GM12891 (cell line): ENCODE measurements at regions not wholly inside any gene's neighbourhood (a gene's known extent, or its start where the extent isn't known, plus 50 kb on each side); places are given as distances from the start of the nearest gene placed in this dataset.

Experiments used
- DNase-seq: peaks from one replicate; pipeline ENCODE4 v3.0.0; 2011; ENCODE audit warnings: low spot score; ENCODE audit not compliant: insufficient read length
- FAIRE-seq: peaks from 2 replicates; lab custom pipeline; 2011; peaks lifted over from hg19 to GRCh38; lab: Jason Lieb, UNC
- PAX5 ChIP-seq: IDR thresholded peaks from 2 replicates; pipeline ENCODE4 v1.6.1; 2011; ENCODE audit warnings: low read length, moderate library complexity, mild to moderate bottlenecking; ENCODE audit not compliant: insufficient read depth, severe bottlenecking
- POLR2A ChIP-seq: IDR thresholded peaks from 2 replicates; pipeline ENCODE4 v1.6.1; 2011; ENCODE audit warnings: low read depth, low read length, control low read depth
- POLR2AphosphoS5 ChIP-seq: IDR thresholded peaks from 2 replicates; pipeline ENCODE4 v1.6.1; 2011; ENCODE audit warnings: low read depth, low read length, control low read depth
- POU2F2 ChIP-seq: IDR thresholded peaks from 2 replicates; pipeline ENCODE4 v1.6.1; 2011; ENCODE audit warnings: low read depth, mild to moderate bottlenecking, control low read depth, low read length, moderate library complexity
- SPI1 ChIP-seq: IDR thresholded peaks from 2 replicates; pipeline ENCODE4 v1.6.1; 2011; ENCODE audit warnings: low read depth, low read length, control low read depth
- TAF1 ChIP-seq: IDR thresholded peaks from 2 replicates; pipeline ENCODE4 v1.6.1; 2011; ENCODE audit warnings: low read depth, low read length, control low read depth

DNA sequence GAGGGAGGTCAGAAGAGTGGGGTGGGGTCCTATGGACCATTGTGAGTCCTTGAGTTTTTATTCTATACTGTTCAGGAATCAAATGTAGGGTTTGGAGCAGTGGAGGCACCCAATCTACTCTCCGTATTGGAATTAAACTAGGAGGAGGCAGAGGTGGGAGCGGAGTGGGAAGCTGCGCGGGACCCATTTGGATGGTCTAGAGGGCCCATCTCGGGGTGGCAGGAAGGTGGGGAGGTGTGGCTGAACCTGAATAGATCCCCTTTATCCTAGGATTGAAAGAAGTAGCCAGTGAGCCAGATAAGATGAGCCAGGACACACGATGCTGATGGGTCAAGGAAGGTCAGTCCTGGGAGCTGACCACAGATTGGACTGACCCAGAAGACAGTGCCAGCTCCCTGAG lies 325.8 kb downstream of the AJAP1 start:
- TF ChIP-seq PAX5 (no peak), TAF1 (no peak)
- DNase-seq (no peak), FAIRE-seq (no peak)

DNA sequence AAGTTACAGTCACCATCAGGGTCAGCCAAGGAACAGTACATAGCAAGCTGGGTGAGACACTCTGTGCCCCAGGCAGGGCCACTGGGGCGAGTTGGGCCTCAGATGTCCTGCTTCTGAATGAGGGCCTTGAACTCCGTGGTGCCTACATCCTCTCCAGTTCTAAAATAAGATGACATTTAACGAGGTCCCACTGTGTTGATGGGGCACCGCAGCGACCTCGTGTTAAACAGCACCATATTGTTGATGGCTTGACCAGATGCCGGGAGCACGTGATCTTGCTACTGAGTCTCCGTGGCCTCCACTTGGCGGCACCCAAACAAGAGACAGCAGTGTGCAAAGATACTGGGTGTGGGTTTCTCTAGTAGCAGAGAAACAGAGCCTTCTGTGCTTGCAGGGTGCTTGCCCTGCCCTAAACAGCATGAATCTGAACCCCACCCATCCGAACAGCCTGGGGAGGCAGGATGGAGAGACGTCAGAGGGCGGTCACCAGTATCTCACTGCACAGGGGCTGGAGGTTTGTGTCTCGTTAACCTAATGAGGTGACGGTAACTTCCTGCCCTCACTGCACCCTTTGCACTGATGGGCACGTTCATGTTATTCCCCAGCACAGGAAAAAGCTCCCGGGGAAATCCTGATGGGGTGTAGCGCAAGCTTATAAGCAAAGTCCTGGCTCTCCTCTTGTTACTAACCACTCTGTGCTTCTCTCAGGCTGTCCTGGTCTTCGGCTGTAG lies 324.4 kb downstream of the AJAP1 start:
- FAIRE-seq (no peak), DNase-seq (no peak)
- TF ChIP-seq POLR2AphosphoS5 (no peak), POU2F2 (no peak), SPI1 (no peak), PAX5 (no peak), TAF1 (no peak), POLR2A (no peak)

DNA sequence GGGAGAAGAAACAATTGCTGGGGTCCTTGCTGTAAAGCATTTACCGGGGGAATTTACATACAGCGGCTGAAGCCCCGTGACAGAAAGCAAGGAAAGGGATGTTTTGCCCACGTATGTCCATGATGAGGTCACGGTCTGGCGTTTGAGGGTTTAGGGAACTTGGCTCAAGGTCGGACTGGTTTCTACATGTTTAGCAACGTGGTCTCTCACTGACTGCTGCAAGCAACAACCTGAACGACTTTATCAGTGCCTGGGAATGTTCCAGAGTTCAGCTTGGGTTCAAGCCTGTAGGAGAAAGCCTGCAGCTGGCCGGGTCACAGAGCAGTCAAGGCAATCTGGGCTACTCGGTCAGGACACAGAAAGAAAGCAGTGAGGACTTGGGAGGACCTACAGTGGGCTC lies 323.3 kb downstream of the AJAP1 start:
- TF ChIP-seq POU2F2, result no peak
- no peak for TF ChIP-seq TAF1
- TF ChIP-seq POLR2A, result no peak
- no peak for TF ChIP-seq PAX5
- no peak for TF ChIP-seq POLR2AphosphoS5
- TF ChIP-seq SPI1, result no peak
- FAIRE-seq, result no peak
- DNase-seq, result no peak

DNA sequence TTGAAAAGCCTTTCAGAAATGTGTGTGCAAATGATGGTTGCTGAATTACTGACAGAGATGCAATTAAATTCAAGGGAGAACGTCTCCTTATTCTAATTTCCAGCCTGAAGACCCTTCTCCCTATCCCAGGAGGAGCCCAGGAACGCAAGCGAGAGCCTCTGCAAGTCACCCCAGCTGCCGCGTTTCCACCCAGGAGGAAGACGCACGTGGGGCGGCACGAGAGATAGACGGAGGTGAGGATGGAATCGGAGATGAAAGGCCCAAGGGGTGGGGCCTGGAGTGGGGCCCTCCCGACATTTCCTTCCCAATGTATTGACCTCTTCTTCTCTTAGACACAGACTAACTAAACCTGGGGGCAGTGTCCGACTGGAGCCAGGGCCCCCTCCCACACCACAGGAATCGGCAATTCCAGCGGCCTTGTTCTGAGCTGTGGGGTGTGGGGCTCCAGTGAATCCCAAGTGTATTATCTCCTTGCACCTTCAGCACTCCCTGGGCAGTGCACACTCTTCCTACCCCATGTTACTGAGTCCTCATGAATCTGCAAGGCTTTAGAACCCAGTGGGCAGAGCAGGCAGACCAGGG lies 322.5 kb downstream of the AJAP1 start:
- no peak for DNase-seq
- no peak for FAIRE-seq
- TF ChIP-seq POLR2A (no peak), POU2F2 (no peak), POLR2AphosphoS5 (no peak), TAF1 (no peak), PAX5 (no peak), SPI1 (no peak)

DNA sequence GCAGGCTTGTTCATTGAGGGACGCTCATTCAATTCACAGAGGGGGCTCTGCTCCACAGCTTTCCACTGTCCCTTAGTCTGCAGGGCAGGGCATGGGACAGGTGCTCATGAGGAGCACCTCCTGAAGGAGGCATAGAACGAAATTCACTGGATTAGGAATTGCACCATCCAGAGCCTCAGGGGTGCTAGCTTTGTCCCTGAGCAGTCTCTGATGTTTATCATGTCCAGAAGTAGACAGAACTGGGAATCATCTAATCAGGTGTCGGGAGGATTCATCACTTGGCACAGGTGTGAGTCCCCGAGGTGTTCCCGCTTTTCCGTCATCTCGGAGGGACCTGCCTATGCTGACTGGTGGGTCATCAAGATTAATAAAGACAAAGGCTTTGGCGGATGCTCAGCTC lies 321.4 kb downstream of the AJAP1 start:
- TF ChIP-seq POLR2A (no peak), SPI1 (no peak), TAF1 (no peak)
- FAIRE-seq, result no peak
- no peak for DNase-seq

DNA sequence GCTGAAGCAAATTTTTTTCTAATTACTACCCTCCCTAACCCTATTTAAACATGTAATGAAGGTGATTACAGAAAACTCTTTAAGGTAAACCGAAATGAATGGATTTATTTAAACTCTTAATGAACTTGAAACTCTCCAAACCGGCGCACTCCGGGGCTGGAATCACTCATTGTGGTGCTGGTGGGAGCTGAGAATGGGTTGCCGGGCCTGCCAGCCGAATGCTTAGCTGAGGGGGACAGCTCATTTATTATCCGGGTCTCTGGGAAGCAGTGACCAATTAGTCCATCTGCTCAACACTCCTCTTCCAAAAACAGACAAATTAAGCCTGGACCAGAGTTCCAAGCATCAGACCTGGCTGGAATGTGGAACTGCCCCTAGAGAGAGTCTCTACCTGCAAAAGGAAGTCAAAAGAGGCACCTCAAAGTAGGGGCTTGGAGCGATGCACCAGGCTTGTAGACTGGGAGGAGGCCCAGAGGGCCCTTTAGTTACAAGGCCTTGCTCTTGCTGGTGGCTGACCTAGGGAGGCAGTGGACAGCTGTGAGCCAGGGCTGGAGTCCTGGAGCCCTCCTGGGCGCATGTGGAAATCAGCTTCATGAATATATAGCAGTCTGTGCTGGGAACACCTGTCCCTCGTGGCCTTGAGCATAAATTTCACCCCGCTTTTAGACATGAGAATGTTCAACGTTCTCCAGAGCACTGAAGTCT lies 320.7 kb downstream of the AJAP1 start:
- FAIRE-seq (no peak), DNase-seq (no peak)
- TF ChIP-seq POLR2A (no peak), POLR2AphosphoS5 (no peak)

DNA sequence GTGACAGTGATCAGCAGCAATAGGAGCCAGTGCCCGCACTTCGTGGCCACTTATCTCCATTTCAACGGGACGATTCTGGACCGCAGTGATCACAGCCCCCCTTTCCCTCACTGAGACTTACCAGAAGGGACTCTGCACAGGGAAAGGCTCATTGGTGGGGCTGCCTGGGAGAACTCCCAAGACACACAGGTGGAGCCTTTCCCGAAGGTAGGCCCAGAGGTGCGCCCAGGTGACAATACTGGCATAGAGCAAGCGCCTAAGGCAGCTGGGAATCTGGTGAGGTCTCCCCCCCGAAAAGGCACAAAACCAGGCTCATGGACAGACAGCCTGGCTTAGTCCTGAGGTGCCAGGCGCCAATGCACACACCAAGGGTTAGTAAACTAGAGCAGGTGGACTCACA lies 318.9 kb downstream of the AJAP1 start:
- no peak for DNase-seq
- FAIRE-seq, result no peak

DNA sequence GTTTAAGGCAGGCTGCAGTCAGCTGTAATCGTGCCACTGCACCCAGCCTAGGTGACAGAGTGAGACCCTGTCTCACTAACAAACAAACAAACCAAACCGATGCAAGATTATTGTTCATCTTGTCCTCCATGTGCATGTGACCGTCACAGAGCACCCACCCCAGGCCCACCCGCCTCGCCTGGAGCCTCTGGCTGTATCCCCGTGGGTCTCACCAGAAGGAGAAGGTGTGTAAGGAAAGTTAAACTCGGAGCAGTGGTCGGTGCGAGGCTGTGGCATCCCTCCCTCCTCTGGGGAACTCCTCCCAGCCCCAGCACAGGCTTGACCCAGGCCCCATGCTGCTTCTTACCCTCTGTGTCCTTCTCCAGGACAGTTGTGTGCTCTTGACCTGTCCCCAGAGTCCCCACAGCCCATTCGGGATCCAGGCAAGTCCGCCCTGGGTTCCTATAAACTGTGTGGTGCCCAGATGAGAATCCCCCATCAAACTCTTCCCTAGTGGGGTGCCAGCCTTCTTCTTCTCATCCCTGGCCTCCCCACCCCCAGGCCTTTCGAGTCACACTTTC lies 318.4 kb downstream of the AJAP1 start:
- no peak for FAIRE-seq
- TF ChIP-seq POLR2A, result no peak
- no peak for TF ChIP-seq POLR2AphosphoS5
- no peak for TF ChIP-seq PAX5
- TF ChIP-seq SPI1, result no peak
- no peak for TF ChIP-seq TAF1
- no peak for TF ChIP-seq POU2F2
- no peak for DNase-seq

More for the DNA sequence above, 318.9 kb downstream of the AJAP1 start:
- no peak for TF ChIP-seq TAF1
- no peak for TF ChIP-seq PAX5
- no peak for TF ChIP-seq POU2F2
- TF ChIP-seq POLR2A, result no peak
- TF ChIP-seq SPI1, result no peak
- TF ChIP-seq POLR2AphosphoS5, result no peak

DNA sequence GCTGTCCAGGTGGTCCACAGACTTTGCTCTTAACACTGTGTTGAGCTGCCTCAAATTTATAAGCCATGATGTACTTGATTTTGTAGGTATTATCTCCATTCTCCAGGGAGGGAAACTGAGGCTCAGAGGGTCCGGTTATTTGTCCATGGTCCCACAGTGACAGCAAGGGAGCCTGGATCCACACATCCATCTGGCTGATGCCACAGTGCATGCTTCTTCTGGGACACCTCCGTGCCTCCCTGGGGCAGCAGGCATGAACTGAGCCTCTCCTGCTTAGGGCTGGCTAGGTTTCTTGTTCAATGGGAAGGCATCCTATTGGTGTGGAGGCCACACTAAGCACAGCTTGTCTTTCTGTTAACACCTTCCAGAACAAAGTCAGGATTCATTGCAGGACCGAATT lies 317.3 kb downstream of the AJAP1 start:
- DNase-seq (no peak), FAIRE-seq (no peak)
- TF ChIP-seq SPI1 (no peak), POU2F2 (no peak), POLR2AphosphoS5 (no peak), POLR2A (no peak), TAF1 (no peak), PAX5 (no peak)
